HG02610 (cell line): ENCODE measurements at regions not wholly inside any gene's neighbourhood (a gene's known extent, or its start where the extent isn't known, plus 50 kb on each side); places are given as distances from the start of the nearest gene placed in this dataset.

Experiments used
- ATAC-seq: cut with Tn5 transposase; IDR thresholded peaks from one replicate; pipeline ENCODE4 v1.9.1; 2021; ENCODE audit warnings: mild to moderate bottlenecking, moderate library complexity; ENCODE audit not compliant: unreplicated experiment

GRCh38 chr20:60962367-60963045 lies 289.6 kb upstream of the CDH4 start:
- ATAC-seq: no peak

- ATAC-seq: no peak
Observed at GRCh38 chr20:60963146-60963545, 288.9 kb upstream of the CDH4 start.

- ATAC-seq: no peak
Observed at GRCh38 chr20:60964911-60965310, 287.1 kb upstream of the CDH4 start.

- ATAC-seq: no peak
Observed at GRCh38 chr20:60966031-60966430, 286.0 kb upstream of the CDH4 start.

- no peak for ATAC-seq
Observed at GRCh38 chr20:60966766-60967165, 285.3 kb upstream of the CDH4 start.

- ATAC-seq: no peak
Observed at GRCh38 chr20:60967431-60968316, 284.4 kb upstream of the CDH4 start.

- no peak for ATAC-seq
Observed at GRCh38 chr20:60968853-60969720, 283.0 kb upstream of the CDH4 start.

- no peak for ATAC-seq
Observed at GRCh38 chr20:60970601-60971000, 281.5 kb upstream of the CDH4 start.

GRCh38 chr20:60974022-60974421 lies 278.0 kb upstream of the CDH4 start:
- ATAC-seq: no peak

- no peak for ATAC-seq
Observed at GRCh38 chr20:60974441-60974945, 277.6 kb upstream of the CDH4 start.

- ATAC-seq: no peak
Observed at GRCh38 chr20:60976139-60976538, 275.9 kb upstream of the CDH4 start.

- no peak for ATAC-seq
Observed at GRCh38 chr20:60976913-60977312, 275.1 kb upstream of the CDH4 start.

GRCh38 chr20:60977901-60978300 lies 274.2 kb upstream of the CDH4 start:
- no peak for ATAC-seq

GRCh38 chr20:60984666-60985065 lies 267.4 kb upstream of the CDH4 start:
- ATAC-seq: no peak

- no peak for ATAC-seq
Observed at GRCh38 chr20:60986506-60987156, 265.4 kb upstream of the CDH4 start.

GRCh38 chr20:60990061-60990460 lies 262.0 kb upstream of the CDH4 start:
- ATAC-seq: no peak

- no peak for ATAC-seq
Observed at GRCh38 chr20:60990643-60991042, 261.4 kb upstream of the CDH4 start.

- no peak for ATAC-seq
Observed at GRCh38 chr20:60993433-60994044, 258.5 kb upstream of the CDH4 start.

GRCh38 chr20:60999250-60999649 lies 252.8 kb upstream of the CDH4 start:
- no peak for ATAC-seq

GRCh38 chr20:61002090-61002489 lies 250.0 kb upstream of the CDH4 start:
- ATAC-seq: no peak
